A204.1 (cell line): ENCODE measurements at regions not wholly inside any gene's neighbourhood (a gene's known extent, or its start where the extent isn't known, plus 50 kb on each side); places are given as distances from the start of the nearest gene placed in this dataset.
"Not testable (repeated sequence)": the region's sequence is repeated elsewhere in the genome, so short reads cannot be mapped to it uniquely, and the experiment has no call there.

Source experiments
- FAIRE-seq: peaks from 2 replicates; lab custom pipeline; 2012; peaks lifted over from hg19 to GRCh38; lab: Jason Lieb, UNC

DNA sequence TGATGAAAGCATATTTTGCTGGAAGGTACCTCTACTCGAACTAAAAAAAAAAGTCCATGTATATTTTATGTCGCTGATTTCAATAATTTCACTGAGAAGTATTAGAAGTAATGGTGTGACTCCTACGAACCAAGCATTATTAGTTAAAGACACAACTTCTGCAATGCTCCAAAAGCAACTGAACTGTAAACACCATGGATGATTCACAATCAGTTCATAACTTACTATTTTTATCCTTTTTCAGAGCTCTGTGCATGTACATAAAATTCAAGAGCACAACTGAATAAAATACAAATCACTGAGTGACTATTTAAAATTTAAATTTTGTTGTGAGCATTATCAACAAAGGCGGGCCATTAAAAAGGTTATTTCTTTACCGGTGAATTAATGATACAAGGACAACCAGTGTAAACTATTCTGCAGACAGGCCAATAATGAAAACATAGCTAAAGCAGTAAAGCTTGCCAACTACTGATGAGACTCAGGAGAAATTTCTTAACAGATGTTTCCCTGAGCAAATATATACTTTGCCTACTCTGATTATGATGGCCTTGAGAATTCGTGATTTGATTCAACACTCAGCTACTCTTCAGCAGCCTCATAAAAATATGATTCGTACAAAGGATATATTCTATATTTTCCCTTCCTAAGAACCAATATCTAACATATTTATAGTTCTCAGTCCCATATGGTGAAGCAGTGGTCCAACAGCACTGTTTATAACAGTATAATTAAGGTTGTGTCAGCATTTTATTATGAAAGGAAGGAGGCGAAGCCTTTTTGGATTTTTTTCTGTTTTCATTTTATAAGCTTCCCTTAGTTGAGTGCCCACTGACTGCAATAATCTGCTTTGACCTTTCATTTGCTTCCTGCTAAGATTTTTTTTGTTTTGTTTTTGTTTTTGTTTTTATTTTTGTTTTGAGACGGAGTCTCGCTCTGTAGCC lies 62.8 kb upstream of the NEIL3 start:
- FAIRE-seq, result no peak

GRCh38 chr4:177250056-177250696 lies 59.5 kb upstream of the NEIL3 start:
- FAIRE-seq, result no peak

GRCh38 chr4:177251237-177251636 lies 58.4 kb upstream of the NEIL3 start:
- FAIRE-seq, result no peak

GRCh38 chr4:177255359-177255758 lies 54.3 kb upstream of the NEIL3 start:
- FAIRE-seq, result no peak

- FAIRE-seq, result no peak
Observed at GRCh38 chr4:177256950-177257349, 52.7 kb upstream of the NEIL3 start.

GRCh38 chr4:177259466-177259865 lies 50.2 kb upstream of the NEIL3 start:
- not testable (repeated sequence) for FAIRE-seq
